HG02885 (cell line): ENCODE measurements at regions not wholly inside any gene's neighbourhood (a gene's known extent, or its start where the extent isn't known, plus 50 kb on each side); places are given as distances from the start of the nearest gene placed in this dataset.
"Not testable (repeated sequence)": the region's sequence is repeated elsewhere in the genome, so short reads cannot be mapped to it uniquely, and the experiment has no call there.

Experiments used
- ATAC-seq: cut with Tn5 transposase; IDR thresholded peaks from one replicate; pipeline ENCODE4 v1.9.1; 2021; ENCODE audit warnings: mild to moderate bottlenecking; ENCODE audit not compliant: unreplicated experiment, poor library complexity

DNA sequence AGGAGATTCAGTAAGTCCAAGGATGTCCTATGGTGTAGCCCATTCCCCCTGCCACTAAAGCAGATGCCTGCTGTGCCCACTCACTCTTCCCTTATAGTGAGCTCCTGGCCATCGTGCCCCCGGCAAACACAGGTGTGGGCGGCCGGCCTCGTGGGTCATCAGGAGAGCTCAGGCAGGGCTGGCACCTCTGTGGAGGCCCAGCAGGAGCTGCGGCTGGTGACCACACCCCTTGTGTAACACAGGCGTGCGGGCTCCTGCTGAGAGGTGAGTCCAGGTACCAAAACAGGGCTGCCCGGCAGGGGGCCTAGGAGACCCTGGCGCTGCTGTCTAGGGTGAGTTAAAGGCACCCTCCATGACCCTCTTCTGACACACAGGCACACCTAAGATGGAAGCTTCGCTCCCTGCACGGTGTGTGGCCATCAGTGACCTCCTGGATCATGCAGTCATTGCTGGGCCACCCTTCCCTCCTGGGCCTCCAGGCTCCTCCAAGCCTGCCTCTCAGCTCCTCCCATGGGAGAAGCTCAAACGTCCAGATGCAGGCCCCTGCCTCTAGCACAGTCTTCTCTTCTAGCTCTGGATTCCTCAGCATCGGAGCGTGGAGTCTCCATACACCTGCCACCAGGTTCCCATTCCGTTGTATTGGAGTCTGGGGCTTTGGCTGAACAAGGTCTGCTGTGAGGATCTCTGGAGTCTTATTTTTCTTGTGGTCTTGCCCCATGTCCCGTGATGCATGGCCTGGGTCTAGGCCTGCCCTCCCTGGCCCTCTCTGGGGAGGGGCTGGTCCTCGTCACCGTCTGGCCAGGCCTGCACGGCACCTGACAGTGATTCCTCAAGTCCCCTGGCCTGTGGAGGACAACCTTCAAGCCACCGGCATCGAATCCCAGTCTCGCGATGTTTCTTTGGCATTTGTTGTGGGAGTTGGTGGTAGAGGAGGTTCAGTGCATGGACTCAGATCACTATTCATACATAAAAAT lies 246.9 kb downstream of the ACKR3 start:
- no peak for ATAC-seq

DNA sequence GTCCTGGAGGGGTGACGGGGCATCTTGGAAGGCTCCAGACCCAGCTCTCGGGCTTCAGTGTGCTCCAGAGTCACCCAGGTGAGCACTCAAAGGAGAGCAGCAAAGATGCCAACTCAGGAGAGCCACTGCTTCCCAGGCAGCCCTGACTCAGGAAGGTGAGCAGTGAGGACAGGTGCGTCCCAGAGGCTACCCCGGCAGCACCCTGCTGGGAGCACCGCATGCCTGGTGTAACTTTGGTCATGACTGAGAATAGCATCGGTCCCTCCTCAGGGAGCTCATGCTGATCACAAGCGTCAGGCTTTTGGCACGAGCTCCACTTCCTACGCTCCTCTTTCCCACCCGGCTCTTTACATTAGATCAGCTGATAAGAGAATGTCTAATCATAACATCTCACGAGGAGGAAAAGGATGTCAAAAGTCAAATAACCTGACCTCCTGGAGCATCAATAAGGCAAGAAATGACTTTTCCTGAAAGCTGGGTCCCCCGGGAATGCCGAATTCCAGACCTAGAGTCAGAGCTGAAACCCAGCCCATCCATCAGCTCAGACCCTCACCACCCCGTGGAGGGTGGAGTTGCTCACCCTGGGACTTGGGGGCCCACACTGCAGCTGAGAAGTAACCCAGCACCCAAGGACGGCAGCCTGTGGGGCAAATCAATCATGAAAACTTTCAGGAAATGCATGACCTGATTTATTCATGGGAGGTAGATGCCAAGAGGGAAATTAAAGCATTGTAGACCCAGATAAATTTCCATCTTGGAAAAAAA lies 248.8 kb downstream of the ACKR3 start:
- no peak for ATAC-seq

- ATAC-seq, result no peak
Measured at GRCh38 chr2:236819275-236820002, 249.8 kb downstream of the ACKR3 start.

GRCh38 chr2:236820763-236821344 lies 251.2 kb downstream of the ACKR3 start:
- ATAC-seq, result no peak

GRCh38 chr2:236823041-236823629 lies 253.5 kb downstream of the ACKR3 start:
- no peak for ATAC-seq

- ATAC-seq, result no peak
Measured at GRCh38 chr2:236823963-236824362, 254.3 kb downstream of the ACKR3 start.

DNA sequence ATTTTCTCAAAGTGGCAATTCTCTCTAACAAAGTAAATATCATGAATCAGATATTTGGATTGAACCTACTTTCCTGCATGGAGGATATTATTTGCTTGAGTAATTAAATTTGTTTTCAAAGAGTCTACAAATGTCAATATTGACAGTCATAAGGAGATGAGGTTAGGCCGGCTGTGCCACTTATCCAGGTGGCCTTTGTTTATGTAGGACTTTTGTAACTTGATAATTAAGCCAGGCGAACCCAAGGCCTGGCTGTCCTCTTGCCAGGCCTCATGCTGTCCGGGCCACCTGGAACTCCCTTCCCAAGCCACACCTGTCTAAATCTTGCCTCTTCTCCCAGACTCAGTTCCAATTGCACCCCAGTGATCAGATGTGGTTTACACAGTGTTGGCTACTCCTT lies 255.2 kb downstream of the ACKR3 start:
- ATAC-seq, result no peak

- ATAC-seq, result no peak
Measured at GRCh38 chr2:236825989-236826510, 256.4 kb downstream of the ACKR3 start.

DNA sequence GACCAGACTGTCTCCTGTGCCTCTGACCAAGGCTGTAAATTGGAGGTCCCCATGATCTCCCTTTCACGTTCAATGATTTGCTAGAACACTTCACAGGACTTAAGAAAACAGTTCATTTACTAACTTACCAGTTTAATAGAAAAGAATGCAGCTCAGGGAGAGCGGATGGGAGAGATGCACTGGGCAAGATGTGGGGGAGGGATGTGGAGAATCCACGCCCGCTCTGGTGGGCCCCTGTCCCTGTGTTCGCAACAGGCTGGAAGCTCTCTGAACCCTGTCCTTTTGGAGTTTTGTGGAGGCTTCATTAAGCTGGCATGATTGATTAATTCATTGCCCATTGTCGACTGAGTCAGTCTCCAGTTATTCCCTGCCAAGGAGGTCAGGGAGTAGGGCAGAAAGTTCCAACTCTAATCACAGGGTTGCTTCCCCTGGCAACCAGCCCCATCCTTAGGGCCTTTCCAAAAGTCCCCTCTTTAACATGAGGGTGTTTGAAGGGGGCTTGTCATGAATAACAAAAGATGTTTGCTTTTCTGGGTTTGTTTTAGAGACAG lies 257.1 kb downstream of the ACKR3 start:
- ATAC-seq, result no peak

- ATAC-seq, result no peak
Measured at GRCh38 chr2:236827997-236828396, 257.7 kb upstream of the COPS8 start.

GRCh38 chr2:236828820-236829219 lies 256.9 kb upstream of the COPS8 start:
- no peak for ATAC-seq

DNA sequence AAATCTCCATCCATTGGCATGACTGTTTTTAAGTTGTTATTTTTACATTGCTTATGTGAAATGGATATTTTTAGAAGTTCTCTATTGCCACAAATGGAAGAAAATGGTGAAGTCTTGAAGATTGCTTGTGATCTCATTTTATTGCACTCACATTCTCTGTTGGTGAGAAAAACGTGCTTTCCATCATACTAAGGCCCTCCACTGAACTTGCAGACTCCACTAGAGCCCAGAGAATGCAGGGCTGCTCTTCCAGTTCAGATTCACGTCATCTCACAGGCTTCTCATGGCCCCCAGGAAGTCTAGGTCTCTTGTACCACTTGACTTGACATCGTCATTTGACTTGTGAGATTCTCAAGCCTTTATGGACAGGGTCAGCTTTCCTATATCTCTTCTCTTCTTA lies 254.8 kb upstream of the COPS8 start:
- ATAC-seq, result no peak

DNA sequence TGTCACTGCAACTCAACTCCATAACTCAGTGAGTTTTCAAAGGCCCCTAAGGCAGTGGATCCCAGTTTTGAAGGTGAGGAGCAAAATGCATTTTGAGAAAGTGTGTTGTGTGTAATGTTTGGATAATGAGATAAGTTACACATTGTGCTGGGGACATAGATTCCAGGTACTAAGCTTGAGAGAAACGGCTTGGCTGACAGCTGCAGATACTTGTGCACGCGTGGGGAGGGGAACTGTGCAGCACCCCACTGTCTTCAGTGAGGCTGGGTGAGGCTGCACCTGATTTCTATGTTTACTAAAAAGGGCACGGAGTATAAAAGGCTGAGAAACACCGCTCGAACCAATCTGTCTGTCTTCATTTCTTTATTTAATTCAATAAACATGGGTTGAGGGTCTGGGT lies 254.0 kb upstream of the COPS8 start:
- no peak for ATAC-seq

DNA sequence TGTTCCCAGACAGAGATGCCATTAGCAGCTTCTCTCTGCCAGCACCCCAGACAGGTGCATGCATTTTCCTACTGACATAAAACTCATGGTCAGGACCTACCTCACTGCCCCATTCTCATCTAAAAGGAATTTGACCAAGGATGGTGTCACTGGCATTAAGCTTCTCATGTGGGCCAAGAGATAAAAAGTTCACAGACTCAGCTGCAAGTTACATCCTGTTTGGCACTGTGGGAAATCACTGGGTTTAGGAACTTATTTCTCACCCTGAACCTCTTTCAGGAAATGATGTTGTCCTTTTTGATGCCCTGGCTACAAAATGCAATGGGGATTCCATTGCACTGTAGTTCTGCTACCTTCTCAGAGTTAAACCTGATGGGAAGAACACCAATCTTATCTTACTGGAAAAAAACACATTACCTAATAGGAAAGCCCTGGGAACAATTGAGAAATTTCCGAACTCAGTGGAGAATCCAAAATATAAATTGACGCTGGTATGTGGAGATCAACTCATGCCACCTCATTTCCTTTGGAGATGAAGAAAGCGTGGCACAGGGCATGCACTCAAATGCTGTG lies 252.1 kb upstream of the COPS8 start:
- ATAC-seq, result no peak

DNA sequence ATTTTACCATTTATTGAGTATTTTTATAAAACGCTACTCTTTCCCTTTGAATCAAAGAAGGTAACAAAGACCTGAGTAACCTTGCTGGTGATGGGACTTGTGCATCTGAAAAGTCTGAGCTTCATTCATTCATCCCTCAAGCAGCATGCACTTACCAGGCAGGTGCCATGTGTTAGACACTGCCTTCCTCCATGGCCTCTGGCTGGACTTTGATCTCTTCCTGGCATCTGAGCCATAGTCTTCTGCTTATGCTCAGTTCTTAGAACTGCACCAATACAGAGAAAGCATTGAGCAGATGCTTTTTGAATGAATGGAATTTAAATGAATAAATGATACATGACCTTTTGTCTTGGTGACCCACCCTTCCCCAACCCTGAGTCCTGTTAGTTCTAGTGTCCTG lies 251.4 kb upstream of the COPS8 start:
- ATAC-seq, result no peak

DNA sequence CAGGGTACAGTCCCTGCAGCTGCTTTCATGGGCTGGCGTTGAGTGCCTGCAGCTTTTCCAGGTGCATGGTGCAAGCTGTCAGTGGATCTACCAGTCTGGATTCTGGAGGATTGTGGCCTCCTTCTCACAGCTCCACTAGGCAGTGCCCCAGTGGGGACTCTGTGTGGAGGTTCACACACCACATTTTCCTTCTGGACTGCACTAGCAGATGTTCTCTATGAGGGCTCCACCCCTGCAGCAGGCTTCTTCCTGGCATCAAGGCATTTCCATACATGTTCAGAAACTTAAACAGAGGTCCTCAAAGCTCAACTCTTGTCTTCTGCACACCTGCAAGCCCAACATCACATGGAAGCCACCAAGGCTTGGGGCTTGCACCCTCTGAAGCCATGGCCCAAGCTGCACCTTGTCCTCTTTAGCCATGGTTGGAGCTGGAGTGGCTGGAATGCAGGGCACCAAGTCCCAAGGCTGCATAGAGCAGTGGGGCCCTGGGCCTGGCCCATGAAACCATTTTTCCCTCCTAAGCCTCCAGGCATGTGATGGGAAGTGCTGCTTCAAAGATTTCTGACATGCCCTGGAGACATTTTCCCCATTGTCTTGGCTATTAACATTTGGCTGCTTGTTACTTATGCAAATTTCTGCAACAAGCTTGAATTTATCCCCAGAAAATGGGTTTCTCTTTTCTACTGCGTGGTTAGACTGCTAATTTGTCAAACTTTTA lies 250.2 kb upstream of the COPS8 start:
- ATAC-seq, result no peak

- ATAC-seq, result not testable (repeated sequence)
Measured at GRCh38 chr2:236836028-236836427, 249.7 kb upstream of the COPS8 start.

- ATAC-seq, result no peak
Measured at GRCh38 chr2:236840215-236840614, 245.5 kb upstream of the COPS8 start.

DNA sequence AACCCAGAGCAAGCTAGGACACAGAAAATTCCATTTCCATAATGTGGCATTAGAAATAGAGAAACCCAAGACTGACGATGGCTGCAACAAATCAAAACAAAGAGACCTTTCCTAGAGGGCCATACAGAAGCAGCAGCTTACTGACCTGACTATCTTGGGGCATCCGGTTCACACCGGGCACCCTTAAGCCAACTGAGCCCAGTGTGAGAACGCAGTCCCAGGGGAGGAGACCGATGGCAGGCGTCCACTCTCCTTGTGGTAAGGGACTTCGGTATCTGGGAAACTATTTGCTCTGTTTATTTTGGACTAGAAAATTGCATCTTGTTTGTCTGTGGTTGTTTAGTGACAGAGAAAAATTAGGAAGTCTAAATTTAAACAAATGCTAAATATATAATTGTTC lies 244.8 kb upstream of the COPS8 start:
- ATAC-seq, result no peak
